HG03039 (cell line): ENCODE measurements at regions not wholly inside any gene's neighbourhood (a gene's known extent, or its start where the extent isn't known, plus 50 kb on each side); places are given as distances from the start of the nearest gene placed in this dataset.

Source experiments
- ATAC-seq: cut with Tn5 transposase; IDR thresholded peaks from one replicate; pipeline ENCODE4 v1.9.1; 2021; ENCODE audit warnings: mild to moderate bottlenecking, moderate library complexity; ENCODE audit not compliant: unreplicated experiment

GRCh38 chr7:37504801-37505200 is 56.1 kb upstream of the ELMO1 start:
- ATAC-seq = no peak

- no peak for ATAC-seq
These were observed 57.2 kb upstream of the ELMO1 start for GRCh38 chr7:37505750-37506353.

GRCh38 chr7:37508118-37508517 is 59.5 kb upstream of the ELMO1 start:
- no peak for ATAC-seq

GRCh38 chr7:37510043-37510634 is 61.5 kb upstream of the ELMO1 start:
- ATAC-seq = no peak

GRCh38 chr7:37511915-37512314 is 63.3 kb upstream of the ELMO1 start:
- ATAC-seq = no peak

GRCh38 chr7:37514497-37514896 is 65.8 kb upstream of the ELMO1 start:
- no peak for ATAC-seq

- no peak for ATAC-seq
These were observed 68.0 kb upstream of the ELMO1 start for GRCh38 chr7:37516664-37517063.

GRCh38 chr7:37518266-37518665 is 69.6 kb upstream of the ELMO1 start:
- no peak for ATAC-seq

GRCh38 chr7:37524056-37524455 is 75.4 kb upstream of the ELMO1 start:
- no peak for ATAC-seq

- ATAC-seq = no peak
These were observed 76.1 kb upstream of the ELMO1 start for GRCh38 chr7:37524797-37525196.

- ATAC-seq = no peak
These were observed 78.0 kb upstream of the ELMO1 start for GRCh38 chr7:37526623-37527022.

GRCh38 chr7:37527109-37527508 is 78.4 kb upstream of the ELMO1 start:
- ATAC-seq = no peak

GRCh38 chr7:37531225-37531624 is 82.6 kb upstream of the ELMO1 start:
- no peak for ATAC-seq

- ATAC-seq = no peak
These were observed 84.0 kb upstream of the ELMO1 start for GRCh38 chr7:37532636-37533035.

- ATAC-seq = no peak
These were observed 86.4 kb upstream of the ELMO1 start for GRCh38 chr7:37534893-37535610.

GRCh38 chr7:37535841-37536240 is 87.2 kb upstream of the ELMO1 start:
- ATAC-seq = no peak

GRCh38 chr7:37536706-37537105 is 88.0 kb upstream of the ELMO1 start:
- ATAC-seq = no peak

GRCh38 chr7:37537439-37537838 is 88.8 kb upstream of the ELMO1 start:
- ATAC-seq = no peak

GRCh38 chr7:37538945-37539344 is 90.3 kb upstream of the ELMO1 start:
- ATAC-seq = no peak

- ATAC-seq = no peak
These were observed 92.3 kb upstream of the ELMO1 start for GRCh38 chr7:37540917-37541316.

GRCh38 chr7:37541810-37542443 is 93.3 kb upstream of the ELMO1 start:
- peak; percentile 95 for ATAC-seq
